Psoas muscle (tissue), 7 donors: ENCODE measurements at regions not wholly inside any gene's neighbourhood (a gene's known extent, or its start where the extent isn't known, plus 50 kb on each side); places are given as distances from the start of the nearest gene placed in this dataset.

Source experiments
- ATAC-seq, 4 donors: fragments of 200-7000 bp; cut with Tn5 transposase; one replicate each; pipeline ENCODE4 v1.9.1; 2020; ENCODE audit warnings: moderate library complexity in 3 of 4, mild to moderate bottlenecking in 2 of 4
- DNase-seq, 2 donors: peaks; one replicate each; pipeline ENCODE4 v3.0.0-alpha.2; 2020
- H3K27ac ChIP-seq: fragments of 200-600 bp; one replicate; pipeline ENCODE4 v1.8.0; 2022
- H3K27me3 ChIP-seq, 3 donors: fragments of 200-600 bp in 1 of 3; one replicate each; pipeline versions ENCODE4 v1.6.1 to v1.8.0; 2013 to 2022; ENCODE audit warnings: low read length in 2 of 3, mild to moderate bottlenecking in 2 of 3, moderate library complexity in 1 of 3; ENCODE audit not compliant: insufficient read depth in 3 of 3
- H3K36me3 ChIP-seq, 2 donors: fragments of 200-600 bp in 1 of 2; one replicate each; pipeline versions ENCODE4 v1.6.1 to v1.8.0; 2013 to 2022; ENCODE audit warnings: low read depth in 1 of 2, mild to moderate bottlenecking in 1 of 2, moderate library complexity in 1 of 2; ENCODE audit not compliant: insufficient read depth in 1 of 2
- H3K4me1 ChIP-seq: fragments of 200-600 bp; one replicate; pipeline ENCODE4 v1.8.0; 2022
- H3K4me3 ChIP-seq: fragments of 200-600 bp; one replicate; pipeline ENCODE4 v1.8.0; 2022; ENCODE audit warnings: mild to moderate bottlenecking
- H3K9me3 ChIP-seq: fragments of 200-600 bp; one replicate; pipeline ENCODE4 v1.8.0; 2022
- WGBS, 3 donors: extraction: QIAGEN DNeasy Blood & Tissue Kit; methylation state at CpG; one replicate each; pipeline versions ENCODE4 v1.1.6 to v1.1.7; 2013; 5-methylcytosine and 5-hydroxymethylcytosine counted together
- intact Hi-C, 2 donors: fragments of 100-400 bp; cut with DNase I; formaldehyde crosslinking; loops; one replicate each; pipeline versions ENCODE4 v1.11.0 to v1.14.2; 2022
- TF ChIP-seq, protein P1 (sequence below): fragments of 200-600 bp; IDR thresholded peaks from one replicate; pipeline ENCODE4 v1.8.0; 2022; ENCODE audit warnings: antibody characterized with exemption
- donor health status: healthy with polysubstance abuse.
- donor health status: DM: no; HTN: no; CAD: no; lungs with moderate emphysema.
- donor health status: Bipolar disorder and iron deficiency.
- donor health status: healthy.
- donor health status: DM: yes; HTN: yes; CAD: no.
- donor health status: DM: no; HTN: no; CAD: no.
- donor health status: DM: yes; HTN: yes; CAD: no.

DNA sequence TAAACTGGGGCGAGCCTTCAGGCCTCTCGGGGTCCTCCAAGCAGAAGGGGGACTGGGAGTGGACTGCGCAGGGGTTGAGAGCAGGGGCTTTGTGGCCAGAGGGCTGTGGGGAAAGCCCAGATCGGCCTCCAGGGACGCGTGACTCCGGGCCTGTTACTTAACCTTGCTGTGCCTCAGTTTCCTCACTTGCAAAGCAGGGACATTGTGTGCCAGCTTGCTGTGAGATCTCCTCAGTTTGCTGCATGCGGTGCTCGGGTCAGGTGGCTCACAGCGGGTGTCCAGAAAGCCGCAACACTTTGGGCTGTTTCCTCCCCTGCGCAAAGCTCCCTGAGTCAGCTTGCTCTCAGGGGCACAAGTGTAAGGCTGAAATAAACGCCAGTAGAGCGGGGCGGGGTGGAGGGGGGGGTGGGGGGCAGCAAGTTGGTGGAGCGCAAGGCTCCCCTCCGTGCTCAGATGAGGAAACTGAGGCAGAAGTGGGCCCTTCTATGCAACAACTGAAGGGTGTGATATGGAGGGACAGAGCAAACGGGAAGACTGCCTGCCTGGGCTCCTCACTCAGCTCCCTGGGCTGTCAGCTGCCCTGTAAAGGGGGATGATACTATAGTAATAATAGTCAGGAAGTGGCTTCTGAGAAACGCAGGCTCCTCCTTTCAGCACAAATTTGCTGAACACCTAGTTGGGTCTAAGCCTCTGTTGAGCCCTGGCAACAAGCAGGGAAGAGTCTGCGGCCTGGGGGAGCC, 101.0 kb downstream of the HMX1 start:
- H3K9me3 ChIP-seq = no peaks in the 10 kb centered on the region
- 54 to 57% (median 56%) methylated on average over 18 to 20 of the region's 20 CpGs for WGBS, 3 donors
- ATAC-seq = no peak
- H3K4me1 ChIP-seq = no peaks in the 10 kb centered on the region
- no peak overlapping the region for H3K27ac ChIP-seq
- no peak overlapping the region for H3K4me3 ChIP-seq
- intact Hi-C loops = no loop called here
- H3K36me3 ChIP-seq = no peaks in the 10 kb centered on the region
- TF ChIP-seq, protein P1, sequence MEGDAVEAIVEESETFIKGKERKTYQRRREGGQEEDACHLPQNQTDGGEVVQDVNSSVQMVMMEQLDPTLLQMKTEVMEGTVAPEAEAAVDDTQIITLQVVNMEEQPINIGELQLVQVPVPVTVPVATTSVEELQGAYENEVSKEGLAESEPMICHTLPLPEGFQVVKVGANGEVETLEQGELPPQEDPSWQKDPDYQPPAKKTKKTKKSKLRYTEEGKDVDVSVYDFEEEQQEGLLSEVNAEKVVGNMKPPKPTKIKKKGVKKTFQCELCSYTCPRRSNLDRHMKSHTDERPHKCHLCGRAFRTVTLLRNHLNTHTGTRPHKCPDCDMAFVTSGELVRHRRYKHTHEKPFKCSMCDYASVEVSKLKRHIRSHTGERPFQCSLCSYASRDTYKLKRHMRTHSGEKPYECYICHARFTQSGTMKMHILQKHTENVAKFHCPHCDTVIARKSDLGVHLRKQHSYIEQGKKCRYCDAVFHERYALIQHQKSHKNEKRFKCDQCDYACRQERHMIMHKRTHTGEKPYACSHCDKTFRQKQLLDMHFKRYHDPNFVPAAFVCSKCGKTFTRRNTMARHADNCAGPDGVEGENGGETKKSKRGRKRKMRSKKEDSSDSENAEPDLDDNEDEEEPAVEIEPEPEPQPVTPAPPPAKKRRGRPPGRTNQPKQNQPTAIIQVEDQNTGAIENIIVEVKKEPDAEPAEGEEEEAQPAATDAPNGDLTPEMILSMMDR = no peak
- peaks cover 0 to 38% (median 6%) of the 10 kb centered on the region in 3 donors for H3K27me3 ChIP-seq
- DNase-seq = peak in 1 of 2 donors; percentile 15

DNA sequence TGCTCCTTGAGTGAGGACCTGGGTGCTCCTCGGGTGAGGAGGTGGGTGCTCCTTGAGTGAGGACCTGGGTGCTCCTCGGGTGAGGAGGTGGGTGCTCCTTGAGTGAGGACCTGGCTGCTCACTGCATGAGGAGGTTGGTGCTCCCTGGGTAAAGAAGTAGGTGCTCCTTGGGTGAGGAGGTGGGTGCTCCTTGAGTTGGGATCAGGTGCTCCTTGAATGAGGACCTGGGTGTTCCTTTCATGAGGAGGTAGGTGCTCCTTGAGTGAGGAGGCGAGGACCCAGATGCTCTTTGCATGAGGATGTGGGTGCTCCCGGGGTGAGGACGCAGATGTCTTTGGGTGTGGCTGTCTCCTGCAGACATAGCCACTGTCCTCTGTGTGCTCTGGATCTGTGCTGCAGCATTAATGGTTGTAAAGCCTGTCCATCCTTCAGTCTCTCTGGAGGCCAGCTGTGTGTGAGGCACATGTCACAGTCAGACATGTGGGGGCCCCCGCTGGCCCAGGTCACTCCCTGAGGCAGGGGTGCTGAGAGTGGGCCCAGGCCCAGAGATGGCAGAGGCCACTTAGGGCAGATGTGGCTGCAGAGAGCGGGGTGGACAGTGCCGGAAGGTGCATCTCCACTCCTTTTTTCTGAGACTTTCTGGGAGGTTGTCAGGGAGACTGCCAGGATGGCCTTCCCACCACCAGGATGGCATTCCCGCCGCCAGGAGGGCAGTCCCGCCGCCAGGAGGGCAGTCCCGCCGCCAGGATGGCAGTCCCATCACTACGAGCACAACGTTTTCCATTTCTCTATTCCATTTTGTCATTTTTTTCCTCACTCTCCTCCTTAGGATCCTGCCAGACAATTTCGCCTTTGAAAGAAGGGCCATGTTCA, 101.8 kb downstream of the HMX1 start:
- H3K4me3 ChIP-seq = no peak overlapping the region
- WGBS, 3 donors = 75 to 78% (median 77%) methylated on average over 17 of the region's 17 CpGs
- intact Hi-C loops = no loop called here
- H3K27ac ChIP-seq = no peak overlapping the region
- peak in 1 of 2 donors; percentile 9 for DNase-seq
- H3K36me3 ChIP-seq = no peaks in the 10 kb centered on the region
- peaks cover 0 to 43% (median 6%) of the 10 kb centered on the region in 3 donors for H3K27me3 ChIP-seq
- H3K4me1 ChIP-seq = no peaks in the 10 kb centered on the region
- no peaks in the 10 kb centered on the region for H3K9me3 ChIP-seq
- ATAC-seq = no peak
- TF ChIP-seq, protein P1 = no peak

DNA sequence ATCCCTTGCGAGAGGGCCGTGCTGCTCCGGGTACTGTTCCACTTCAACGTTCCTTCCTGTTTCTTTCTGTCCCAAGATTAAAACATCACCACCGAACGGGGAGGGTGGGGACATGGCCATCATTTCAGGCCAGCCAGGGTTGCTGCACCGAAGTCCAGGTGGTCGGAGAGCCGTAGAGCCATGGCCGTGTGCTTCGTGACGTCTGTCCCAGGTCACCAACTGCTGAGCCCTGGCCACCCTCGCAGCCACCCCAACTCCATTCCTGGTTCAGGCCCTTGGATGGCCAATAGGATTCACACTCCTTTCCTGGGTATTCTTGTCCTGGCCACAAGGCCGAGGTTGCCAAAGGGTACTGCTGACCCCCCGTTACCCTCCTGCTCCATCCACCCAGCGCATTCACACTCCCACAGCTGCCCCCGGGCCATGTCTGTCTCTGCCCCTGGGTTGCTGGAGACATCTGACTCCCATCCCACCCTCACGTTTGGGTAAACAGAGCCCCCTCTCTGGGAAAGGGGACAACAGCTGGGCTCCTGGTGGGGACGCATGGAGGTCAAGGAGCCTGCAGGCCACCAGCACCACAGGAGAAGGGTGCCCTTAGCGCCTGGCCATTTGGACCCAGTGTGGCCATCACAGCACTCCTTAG, 103.2 kb downstream of the HMX1 start:
- Histone ChIP-seq H3K27me3 (peaks cover 0 to 39% (median 8%) of the 10 kb centered on the region in 3 donors), H3K4me1 (no peaks in the 10 kb centered on the region), H3K36me3 (no peaks in the 10 kb centered on the region), H3K4me3 (no peak overlapping the region), H3K27ac (no peak overlapping the region), H3K9me3 (no peaks in the 10 kb centered on the region)
- peak in 1 of 2 donors; percentile 20 for DNase-seq
- WGBS, 3 donors = 82 to 88% (median 85%) methylated on average over 20 of the region's 20 CpGs
- TF ChIP-seq, protein P1 = no peak
- intact Hi-C loops = no loop called here
- ATAC-seq = no peak

DNA sequence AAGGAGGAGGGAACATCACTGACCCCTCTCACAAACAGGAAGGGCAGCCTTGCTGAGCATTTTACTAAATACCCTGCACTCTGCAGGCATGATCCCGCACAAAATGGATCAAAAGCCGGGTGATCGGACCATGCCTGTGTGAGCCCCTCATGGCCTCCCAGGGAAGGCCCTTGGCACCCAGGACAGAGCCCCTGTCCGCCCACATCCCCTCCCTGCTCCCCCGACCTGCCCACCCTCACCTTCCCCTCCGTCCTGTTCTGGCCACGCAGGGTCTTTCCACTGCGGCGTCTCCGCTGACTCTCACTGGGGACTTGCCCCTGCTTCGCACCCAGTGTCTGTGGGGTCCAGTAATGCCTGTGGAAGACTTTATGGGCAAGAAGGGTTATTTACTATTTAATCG, 105.0 kb downstream of the HMX1 start:
- no peak overlapping the region for H3K27ac ChIP-seq
- no peaks in the 10 kb centered on the region for H3K9me3 ChIP-seq
- H3K4me1 ChIP-seq = no peaks in the 10 kb centered on the region
- no peaks in the 10 kb centered on the region for H3K36me3 ChIP-seq
- intact Hi-C loops = no loop called here
- TF ChIP-seq, protein P1 = no peak
- no peak overlapping the region for H3K4me3 ChIP-seq
- WGBS, 3 donors = 73 to 75% (median 74%) methylated on average over 12 of the region's 12 CpGs
- peaks cover 0 to 34% (median 6%) of the 10 kb centered on the region in 3 donors for H3K27me3 ChIP-seq
- ATAC-seq (no peak), DNase-seq (peak in 1 of 2 donors; percentile 13)
